ENCODE measurements at regions not wholly inside any gene's neighbourhood (a gene's known extent, or its start where the extent isn't known, plus 50 kb on each side); places are given as distances from the start of the nearest gene placed in this dataset.

DNA sequence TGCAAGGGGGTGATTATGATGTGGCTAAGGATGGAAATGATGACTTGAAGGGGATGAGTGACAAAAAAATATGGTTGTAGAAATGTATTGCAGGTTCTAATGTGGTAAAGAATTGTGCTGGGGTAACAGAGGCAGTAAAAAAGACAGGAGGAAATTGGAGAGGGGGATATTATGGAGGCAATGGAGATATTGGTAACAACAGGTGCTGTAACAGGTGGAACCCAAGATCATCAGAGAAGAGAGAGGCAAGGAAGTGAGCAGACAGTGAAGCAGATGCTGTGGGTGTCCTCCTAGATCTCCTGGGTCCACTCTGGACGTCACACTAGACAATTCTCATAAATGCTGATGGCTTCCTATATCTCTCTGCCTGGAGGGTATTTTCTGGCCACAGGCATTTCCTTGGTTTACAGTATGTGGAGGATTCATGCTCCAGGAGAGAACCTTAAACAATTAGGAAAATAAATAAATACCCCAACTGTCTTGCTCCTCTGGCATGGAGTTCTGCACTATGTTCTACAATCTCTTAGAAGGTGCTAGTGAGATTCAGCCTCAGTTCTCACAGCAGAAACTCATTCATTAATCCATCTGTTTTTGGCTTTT lies 620.3 kb upstream of the PLXNA2 start:
- TF ChIP-seq, protein P1, sequence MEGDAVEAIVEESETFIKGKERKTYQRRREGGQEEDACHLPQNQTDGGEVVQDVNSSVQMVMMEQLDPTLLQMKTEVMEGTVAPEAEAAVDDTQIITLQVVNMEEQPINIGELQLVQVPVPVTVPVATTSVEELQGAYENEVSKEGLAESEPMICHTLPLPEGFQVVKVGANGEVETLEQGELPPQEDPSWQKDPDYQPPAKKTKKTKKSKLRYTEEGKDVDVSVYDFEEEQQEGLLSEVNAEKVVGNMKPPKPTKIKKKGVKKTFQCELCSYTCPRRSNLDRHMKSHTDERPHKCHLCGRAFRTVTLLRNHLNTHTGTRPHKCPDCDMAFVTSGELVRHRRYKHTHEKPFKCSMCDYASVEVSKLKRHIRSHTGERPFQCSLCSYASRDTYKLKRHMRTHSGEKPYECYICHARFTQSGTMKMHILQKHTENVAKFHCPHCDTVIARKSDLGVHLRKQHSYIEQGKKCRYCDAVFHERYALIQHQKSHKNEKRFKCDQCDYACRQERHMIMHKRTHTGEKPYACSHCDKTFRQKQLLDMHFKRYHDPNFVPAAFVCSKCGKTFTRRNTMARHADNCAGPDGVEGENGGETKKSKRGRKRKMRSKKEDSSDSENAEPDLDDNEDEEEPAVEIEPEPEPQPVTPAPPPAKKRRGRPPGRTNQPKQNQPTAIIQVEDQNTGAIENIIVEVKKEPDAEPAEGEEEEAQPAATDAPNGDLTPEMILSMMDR (conservative IDR thresholded peaks at IDR 0.05 in 1 of 2, IDR thresholded peaks at IDR 0.05 in 1 of 2; ENCODE audit: extremely low read depth in 1 of 2, insufficient read depth in 1 of 2, low read depth in 1 of 2, low read length in 2 of 2), result no peak
- no peak for TF ChIP-seq EZH2 (IDR thresholded peaks at IDR 0.05; ENCODE audit: borderline replicate concordance, low read length)
